EH (cell line): ENCODE measurements at regions not wholly inside any gene's neighbourhood (a gene's known extent, or its start where the extent isn't known, plus 50 kb on each side); places are given as distances from the start of the nearest gene placed in this dataset.

Experiments used
- DNase-seq: peaks from one replicate; pipeline ENCODE4 v3.0.0-alpha.2; 2015; ENCODE audit warnings: low read depth

DNA sequence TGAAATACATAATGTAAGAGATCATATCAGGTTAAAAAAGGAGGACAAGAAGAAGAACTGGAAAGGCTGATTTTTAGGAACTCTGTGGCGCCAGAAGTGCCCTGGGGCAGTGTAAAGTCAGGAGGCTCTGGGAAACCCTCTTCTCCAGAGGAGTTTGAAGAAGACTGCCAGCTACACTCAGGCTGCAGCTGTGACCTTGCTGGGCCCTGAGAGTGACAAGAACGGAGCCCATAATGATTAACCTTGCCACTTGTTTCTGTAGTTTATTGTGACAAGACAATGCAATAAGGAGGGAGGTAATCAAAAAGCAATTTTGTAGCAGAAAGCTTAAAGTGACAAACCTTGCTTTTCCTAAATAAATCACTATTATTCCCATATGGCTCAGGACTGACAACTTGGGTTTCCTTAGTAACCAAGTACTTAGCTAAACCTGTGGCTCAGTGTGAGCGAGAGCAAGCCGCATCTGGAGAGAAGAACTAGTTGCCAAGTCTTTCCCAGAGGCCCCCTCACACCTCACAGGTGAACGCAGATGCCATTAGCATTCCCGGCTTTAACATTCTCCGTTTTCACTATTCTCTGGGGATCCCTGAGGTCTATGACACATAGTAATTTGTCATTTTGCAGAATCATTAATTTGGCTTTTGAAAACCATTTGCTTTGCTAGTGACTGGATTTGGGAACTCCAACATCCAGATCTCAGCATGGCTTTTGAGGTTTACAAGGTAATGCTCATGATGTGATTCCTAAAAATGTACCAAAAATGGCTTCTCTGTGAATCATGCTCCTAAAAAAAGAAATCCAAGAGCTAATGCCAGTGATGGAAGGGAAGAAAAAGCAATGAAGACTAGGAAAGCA, 115.9 kb downstream of the OMA1 start:
- DNase-seq, result peak; percentile 76

DNA sequence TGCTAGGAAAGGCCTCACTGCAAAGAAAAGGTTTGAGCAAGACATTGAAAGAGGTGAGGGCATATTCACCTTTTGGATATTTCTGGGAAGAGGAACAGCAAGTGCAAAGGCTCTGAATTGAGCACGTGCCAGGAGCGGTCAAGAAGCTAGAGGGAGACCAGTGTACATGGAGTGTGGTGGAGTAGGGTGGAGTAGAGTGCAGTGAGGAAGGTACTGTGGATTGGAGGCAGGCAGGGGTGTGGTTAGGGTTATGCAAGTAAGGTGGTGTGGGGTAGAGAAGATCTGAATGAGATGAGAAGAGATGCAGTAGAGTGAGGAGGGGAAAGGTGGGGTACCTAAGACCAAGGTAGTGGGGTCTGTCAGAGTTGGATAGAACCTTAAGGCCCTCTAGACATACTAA, 119.6 kb downstream of the OMA1 start:
- no peak for DNase-seq

DNA sequence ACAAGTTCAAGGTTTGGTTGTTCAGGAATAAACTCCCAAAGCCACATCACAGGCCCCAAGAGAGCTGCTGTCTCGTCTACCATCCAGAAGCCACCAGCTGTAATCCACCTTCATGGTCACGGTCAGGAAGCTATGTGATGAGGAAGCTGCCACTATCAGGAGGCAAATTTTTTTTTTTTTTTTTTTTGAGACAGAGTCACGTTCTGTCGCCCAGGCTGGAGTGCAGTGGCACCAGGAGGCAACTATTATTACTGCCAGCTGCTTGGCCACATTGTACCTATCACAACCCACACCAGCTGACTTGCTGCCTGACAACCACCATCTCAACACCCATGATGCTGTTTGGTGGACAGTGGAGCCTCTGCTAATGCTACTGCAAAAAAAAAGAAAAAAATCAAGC, 124.1 kb downstream of the OMA1 start:
- no peak for DNase-seq

DNA sequence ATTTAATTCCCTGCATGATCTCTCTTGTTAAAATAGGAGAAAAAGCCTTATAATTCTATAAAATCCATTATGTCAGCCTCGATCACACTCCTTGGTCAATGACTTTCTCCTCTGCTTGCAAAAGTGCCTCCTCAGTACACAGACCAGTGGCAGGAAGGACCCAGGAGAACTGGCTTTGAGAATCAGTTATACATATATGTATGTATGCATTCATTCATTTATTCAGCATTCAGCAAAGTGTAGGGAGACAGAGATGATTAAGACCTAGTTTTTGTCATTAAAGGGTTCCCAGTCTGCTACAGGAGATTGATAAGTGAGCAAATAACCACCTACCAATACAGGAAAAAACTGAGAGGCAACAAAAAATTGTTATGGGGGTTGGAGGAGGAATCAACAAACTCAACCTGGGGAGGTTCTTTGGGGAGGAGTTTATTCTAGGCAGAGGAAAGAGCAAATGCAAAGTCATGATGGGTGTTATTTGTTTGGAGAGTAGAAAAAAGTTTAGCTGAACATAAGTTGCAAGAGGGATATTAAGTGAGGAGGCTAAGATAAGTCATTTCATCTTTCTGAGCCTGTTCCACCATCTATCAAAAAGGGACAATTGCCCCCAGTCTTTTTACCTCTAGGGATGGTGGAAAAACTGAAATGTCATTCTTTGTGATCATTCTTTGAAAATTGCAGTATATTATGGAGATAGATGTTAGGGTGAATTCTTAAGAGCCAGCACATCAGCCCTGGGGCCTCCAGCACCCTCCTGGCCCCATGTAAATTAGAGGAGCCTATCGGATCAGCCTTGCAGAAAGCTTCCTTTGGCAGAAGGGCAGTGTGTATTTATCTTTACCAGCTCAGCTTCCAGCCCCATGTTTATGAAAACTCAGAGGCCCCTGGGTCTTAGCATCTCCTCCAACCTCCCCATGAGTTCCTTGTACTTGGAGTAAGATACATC, 128.0 kb downstream of the OMA1 start:
- no peak for DNase-seq

DNA sequence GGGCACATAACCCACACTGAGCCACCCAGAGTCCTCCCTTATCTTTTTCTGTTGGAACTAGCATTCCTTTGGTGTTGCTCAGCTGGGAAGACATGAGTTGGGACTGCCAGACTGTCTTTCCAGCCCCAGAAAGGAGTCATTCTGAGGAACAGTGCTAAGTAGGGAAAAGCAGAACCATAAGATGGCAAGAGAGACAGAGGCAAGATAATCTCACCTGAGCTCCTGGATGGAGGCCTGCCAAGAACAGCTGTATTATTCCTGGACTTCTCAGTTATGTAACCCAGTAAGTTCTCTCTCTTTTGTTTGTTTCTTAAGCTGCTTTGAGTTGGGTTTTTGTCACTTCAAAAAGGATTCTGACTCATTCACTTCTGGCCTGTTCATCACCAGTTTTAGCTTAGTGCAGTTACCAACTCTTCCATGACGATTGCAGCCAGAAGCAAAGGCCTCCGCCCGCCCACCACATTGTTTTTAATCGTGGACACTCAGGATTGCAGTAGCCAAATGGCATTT, 134.4 kb downstream of the OMA1 start:
- DNase-seq, result peak; percentile 89

DNA sequence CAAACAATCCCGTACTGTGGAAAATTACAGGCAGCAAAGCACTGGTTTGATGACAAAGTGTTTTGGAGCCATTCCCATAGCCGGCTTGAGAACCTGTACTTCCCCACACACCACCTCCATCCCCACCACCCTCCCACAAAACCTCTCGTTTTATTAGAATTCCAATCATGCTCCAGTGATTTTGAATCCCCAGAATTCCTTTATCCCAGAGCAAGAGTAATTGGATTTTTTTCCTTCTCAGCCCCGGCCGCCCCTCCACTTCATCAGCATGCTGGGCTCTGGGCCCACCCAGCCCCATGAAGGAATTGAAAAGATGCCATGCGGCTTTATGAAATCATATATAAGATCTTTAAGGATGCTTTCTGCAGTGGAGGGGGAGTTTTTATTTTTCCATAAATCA, 136.6 kb downstream of the OMA1 start:
- peak; percentile 98 for DNase-seq

DNA sequence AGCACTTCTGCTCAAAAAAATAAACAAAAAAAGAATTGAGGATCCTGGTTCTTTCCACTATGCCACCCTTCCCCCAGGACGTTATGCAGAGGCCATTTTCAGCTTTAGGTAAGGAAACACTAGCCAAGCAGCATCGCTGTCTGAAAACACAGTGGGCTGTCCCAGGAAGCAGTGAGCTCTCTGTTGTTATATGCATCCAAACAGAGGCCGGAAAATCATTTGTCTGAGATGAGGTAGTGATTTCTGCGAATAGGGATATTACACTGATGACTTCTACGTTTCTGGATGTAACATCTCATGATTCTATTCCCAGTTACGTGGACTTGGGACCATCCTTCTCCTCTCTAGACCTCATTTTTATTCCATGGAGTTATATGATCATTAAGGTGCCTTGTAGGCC, 137.2 kb downstream of the OMA1 start:
- DNase-seq, result no peak

DNA sequence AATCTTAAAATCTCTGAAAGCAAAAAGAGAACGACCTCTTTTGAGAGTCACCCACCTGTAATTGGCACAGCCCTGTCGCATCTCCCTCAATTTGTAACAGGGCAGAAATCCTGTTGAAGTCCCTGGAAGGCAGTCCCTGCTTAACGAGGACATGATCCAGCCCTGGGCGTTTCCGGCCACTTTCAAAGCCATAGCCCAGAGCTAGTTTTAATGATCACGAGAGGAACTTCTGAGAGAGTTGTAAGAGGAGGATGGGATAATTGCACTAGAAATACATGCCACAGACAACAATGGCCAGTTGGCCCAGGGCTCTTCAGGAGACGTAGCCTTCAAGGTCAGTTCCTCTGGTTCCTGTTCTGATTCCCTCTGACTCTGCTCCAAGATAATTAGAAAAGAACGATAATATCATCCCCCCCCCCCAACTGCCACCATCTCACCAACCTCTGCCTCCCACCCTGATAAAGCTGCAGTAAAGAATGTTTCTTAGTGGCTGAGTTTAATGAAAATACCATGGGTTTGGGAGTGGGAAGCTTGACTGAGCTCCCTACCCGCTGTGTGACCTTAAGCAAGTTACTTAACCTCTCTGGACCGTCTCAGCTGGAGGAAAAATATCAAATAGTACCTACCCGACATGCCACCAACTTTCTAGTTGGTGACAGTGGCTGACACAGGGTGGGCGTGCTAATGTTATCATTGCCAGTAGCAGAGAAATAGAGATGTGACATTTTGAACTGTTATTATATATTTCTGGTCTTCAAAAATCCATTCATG, 140.0 kb downstream of the OMA1 start:
- DNase-seq, result peak; percentile 37

DNA sequence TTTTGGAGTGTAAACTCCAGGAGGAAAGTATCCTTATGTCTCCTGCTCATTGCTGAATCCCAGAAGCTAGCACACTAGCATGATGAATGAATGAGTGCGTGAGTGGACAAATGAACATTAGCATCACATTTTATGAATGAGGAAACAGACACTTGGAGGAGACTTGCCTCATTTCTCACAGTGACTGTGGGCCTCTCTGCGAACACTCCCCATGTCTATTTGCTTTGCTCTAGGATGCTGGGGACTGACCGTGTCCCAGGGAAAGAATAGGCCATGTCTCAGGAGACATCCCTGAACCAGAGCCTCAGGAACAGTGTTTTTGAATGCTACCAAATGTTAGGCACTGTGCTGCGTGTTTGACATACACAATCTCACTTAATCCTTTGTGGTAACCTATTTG, 140.9 kb downstream of the OMA1 start:
- DNase-seq, result no peak

DNA sequence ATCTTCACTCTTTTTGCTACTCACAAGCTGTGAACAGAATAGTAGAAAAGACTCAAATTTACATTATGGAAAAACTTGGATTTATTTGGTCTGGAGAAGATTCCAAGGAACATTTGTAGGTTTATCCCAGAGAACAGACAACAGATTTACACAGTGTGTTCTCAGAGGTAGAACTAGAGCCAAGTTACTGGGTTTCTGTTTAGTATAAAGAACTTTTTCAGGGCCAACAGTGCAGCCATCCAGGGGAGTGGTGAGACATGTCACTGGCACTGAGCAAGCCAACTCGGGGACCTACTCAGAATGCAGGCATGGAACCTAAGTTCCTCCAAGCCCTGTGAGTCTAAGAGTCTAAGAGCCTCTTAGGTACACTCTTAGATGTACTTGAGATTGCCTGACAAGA, 142.6 kb downstream of the OMA1 start:
- DNase-seq, result no peak

DNA sequence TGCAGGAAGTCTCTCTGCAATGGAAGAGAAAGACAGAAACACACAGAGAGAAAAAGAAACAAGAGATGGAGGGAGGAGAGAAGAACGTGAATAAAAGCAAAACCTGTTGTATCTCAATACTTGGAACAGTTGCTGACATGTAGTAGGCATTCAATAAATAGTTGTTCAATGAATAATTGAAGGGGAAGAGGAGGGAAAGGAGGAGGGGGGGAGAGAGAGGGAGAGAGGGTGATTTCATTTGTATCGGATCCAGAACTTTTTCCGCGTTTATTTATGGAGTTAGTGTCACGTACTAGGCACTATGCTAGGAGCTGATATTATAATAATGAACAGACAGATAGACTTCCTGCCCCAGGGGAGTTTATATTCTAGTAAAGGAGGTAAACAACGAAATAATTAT, 144.1 kb downstream of the OMA1 start:
- peak; percentile 76 for DNase-seq

DNA sequence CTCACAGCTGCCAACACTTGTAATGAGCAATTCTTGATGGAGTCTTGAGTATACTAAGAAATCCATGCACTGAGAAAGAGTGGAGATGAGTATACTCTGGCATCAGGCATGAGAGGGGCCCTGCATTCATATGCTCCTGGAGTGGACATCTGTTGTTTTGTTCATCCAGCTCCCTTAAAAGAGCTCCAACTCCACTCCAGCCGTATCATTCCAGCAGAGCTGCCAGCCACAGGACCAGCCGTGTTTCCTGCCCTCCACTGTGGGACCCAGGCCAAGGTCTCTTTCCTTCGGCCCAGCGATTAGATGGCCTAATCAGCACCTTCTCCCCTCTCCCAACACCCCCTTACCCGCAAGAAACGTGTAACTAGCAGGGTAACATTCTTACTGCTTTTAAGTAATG, 144.5 kb downstream of the OMA1 start:
- peak; percentile 58 for DNase-seq

DNA sequence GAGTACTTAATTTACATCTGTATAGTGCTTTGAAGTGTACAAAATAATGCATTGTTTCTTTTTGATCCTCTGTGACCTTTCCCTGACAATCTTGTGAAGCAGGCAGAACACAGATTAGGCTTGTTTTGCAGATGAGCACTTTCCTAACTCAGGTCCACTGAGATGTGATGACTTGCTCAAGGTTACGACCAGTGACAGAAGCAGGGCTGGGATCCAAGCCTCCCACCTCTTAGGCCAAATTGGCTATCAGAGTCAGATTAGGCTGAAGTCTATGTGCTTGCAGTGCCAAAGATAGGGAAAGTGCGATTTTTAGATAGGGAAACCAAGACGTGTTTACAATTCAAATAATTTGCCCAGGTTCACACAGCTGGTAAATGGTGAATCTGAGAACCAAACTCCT, 147.3 kb downstream of the OMA1 start:
- no peak for DNase-seq

DNA sequence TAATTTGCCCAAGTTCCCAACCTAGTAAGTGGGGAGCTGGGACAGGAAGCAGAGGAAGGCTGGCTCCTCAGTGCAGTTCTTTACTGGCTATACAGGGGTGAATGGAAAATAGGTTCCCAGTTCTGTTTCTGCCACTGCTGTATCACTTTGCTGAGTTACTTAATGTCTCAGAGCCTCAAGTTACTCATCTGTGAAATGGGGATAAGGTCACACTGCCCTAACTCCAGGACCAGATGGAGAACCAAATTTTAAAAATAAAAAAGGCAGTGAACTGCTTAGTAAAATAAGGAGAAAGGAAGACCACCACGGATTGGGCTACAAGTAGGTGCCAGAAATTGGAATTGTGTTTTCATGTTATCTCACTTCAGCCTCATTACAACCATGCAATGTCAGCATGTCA, 147.8 kb downstream of the OMA1 start:
- DNase-seq, result no peak

DNA sequence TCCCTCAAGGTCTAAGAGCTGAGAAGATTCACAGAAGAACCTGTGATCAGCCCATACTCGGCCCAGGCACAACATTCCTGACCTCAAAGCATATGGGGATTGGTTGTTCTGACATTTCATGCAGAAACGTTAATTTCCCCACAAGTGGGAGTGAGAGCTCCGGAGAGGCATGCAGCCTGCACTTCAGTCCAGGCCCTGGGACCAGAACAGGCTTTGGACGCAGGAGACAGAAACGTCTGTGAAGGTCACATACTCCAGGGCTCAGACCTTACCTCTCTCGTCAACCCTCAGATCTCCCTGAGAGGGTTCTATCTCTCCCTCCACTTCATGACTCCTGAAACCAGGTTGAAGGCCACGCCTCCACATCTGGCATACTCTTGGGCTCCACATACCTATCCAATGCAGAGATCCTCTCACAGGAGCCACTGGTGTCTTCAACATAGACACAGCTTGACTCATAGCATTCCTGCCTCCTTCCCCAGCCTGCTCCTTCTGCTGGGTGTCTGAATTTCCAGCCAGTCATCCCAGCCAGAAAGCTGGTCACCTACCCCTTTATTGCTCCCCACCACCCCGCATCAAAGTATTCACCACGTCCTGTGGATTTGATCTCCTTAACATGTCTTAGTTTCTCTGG, 149.2 kb downstream of the OMA1 start:
- DNase-seq, result peak; percentile 94

DNA sequence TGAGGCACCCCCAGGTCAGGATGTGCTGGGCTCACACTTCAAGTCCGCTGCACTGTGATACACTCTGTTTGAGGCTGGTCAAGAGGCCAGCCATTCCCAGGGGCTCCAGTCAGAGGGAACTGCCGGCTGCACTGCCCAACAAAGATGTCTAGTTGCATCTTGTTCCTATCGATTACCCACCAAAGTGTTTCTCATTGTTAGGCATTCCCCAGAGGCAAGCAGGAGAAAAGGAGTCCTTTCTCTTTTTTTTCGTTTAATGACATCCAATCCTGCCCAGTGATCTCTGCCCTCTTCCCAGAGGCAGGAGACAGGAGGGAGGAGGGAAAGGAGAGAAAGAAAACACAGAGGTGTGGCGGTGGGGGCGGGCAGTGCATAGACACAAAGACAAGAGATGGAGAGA, 150.4 kb downstream of the OMA1 start:
- DNase-seq, result no peak

DNA sequence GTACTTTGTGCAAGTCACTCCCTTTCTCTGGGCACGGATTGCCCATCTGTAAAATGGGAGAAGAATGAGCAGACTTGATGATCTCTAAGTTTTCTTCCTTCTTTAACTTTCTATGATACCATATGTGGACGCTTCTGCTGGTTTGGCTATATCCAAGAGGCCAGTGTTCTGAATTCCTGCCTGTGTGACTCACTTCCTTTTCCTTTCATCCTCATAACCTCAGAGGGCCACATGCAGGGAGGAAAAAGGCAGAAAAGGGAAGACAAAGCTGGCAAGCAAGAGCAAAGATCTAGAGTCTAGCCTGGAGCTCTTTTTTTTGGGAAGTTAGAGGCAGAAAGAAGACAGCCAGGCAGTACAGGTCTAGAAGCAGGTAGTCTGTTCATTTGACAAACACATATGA, 151.2 kb downstream of the OMA1 start:
- peak; percentile 96 for DNase-seq

DNA sequence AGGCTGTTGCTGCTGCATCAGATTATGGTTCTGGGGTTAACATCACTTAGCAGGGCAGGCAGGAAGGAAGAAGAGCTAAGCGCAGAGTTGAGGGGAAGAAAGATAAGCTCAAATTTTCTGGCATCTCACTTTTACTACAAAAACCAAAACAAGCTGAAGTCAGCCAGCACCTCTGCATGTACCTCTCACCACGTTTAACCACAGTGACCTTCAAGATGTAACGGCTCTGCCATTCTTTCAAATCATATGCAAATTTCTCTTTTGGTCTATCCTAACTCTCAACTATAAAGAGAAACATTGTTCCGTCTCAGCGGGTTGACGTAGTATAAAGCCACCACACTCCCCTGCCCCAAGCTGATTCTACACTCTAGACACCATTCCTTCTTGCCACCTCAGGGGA, 154.4 kb downstream of the OMA1 start:
- DNase-seq, result no peak

DNA sequence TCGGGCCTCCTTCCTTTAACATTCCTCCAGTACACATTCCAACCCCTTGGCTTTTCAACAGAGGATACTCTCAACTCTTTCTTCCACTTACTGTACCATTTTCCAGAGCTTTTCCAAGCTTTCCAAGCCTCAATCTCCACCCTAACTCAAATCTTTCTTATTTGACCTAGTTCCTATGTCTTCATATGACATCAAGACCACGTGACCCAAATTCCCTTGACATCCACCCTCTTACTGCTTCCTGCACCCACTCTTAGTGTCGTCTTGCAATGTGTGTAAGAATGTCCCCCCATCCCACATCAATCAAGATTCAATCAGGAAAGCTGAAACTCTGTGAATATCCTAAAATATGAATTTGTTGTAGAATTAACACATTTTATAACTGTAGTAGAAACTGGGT, 155.0 kb downstream of the OMA1 start:
- DNase-seq, result no peak

DNA sequence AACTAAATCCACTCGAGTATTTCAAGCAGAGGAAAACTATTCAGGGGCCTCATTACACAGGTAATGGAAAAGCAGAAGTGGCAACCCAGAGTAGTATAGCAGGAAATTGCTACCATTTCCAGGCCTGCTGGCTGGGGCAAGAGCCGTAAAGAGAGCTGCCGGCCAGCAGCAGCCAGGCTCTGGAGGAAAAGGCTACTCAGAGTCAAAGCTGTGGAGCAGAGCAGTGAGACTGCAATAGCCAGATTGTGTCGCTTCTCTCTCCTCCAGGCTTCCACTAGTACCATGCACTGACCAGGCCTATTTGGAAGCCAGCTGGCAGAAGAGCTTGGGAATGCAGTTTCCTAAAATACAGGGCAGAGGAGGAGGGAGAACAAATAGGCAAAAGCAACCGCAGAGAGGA, 155.5 kb downstream of the OMA1 start:
- DNase-seq, result peak; percentile 16

DNA sequence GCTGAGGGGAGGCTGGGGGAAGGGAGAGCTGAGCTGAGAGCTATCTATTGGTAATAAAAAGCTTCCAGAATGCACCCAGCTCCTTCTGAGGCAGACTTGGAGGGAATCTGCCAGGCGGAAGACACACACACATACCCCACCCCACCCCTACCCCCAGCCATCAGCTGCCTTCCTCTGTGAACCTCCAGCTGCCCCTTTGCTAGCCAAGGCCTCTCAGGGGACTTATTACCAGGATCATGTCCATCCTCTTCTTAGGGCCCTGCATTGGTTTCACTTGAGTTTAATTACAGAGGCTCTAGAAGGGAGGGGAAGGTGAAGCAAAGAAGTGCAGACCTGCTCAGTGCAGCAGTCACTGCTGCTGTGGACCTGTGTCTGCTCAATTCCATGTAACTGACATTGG, 156.4 kb downstream of the OMA1 start:
- no peak for DNase-seq

DNA sequence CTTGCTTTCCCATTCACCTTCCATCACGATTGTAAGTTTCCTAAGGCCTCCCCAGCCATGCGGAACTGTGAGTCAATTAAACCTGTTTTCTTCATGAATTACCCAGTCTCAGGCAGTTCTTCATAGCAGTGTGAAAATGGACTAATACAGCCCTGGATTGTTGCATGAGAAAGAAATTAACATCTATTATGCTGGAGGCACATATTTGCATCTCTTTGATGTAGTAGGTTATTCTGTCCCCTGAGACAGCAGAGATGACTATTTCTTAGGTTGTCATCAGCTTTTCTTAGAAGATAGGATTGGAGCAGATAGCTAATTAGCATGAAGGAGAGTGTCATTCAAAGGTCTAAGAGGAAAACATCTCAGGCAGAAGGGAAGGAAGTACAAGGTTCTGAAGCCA, 166.2 kb downstream of the OMA1 start:
- DNase-seq, result no peak
